Parathyroid adenoma (tissue), 2 donors: ENCODE measurements at regions not wholly inside any gene's neighbourhood (a gene's known extent, or its start where the extent isn't known, plus 50 kb on each side); places are given as distances from the start of the nearest gene placed in this dataset.

ENCODE experiments used
- H2AFZ ChIP-seq: fragments of 300-600 bp; sonication (generic); one replicate; pipeline ENCODE4 v1.7.0; 2017; ENCODE audit warnings: antibody characterized with exemption, mild to moderate bottlenecking
- H3K27ac ChIP-seq: fragments of 300-600 bp; sonication (generic); one replicate; pipeline ENCODE4 v1.7.0; 2017
- H3K27me3 ChIP-seq: fragments of 300-600 bp; sonication (generic); one replicate; pipeline ENCODE4 v1.7.0; 2017; ENCODE audit warnings: low read length; ENCODE audit not compliant: control insufficient read depth, insufficient read depth
- H3K36me3 ChIP-seq: fragments of 300-600 bp; sonication (generic); one replicate; pipeline ENCODE4 v1.7.0; 2017; ENCODE audit warnings: low read length; ENCODE audit not compliant: control insufficient read depth, insufficient read depth
- H3K4me1 ChIP-seq: fragments of 300-600 bp; sonication (generic); one replicate; pipeline ENCODE4 v1.7.0; 2017; ENCODE audit warnings: control low read depth
- H3K4me2 ChIP-seq: fragments of 300-600 bp; sonication (generic); one replicate; pipeline ENCODE4 v1.7.0; 2017; ENCODE audit warnings: low read length
- H3K4me3 ChIP-seq: fragments of 300-600 bp; sonication (generic); one replicate; pipeline ENCODE4 v1.7.0; 2017; ENCODE audit warnings: low read depth, low read length
- H3K79me2 ChIP-seq: fragments of 300-600 bp; sonication (generic); one replicate; pipeline ENCODE4 v1.7.0; 2017; ENCODE audit warnings: control low read depth
- H3K9ac ChIP-seq: fragments of 300-600 bp; sonication (generic); one replicate; pipeline ENCODE4 v1.7.0; 2017; ENCODE audit warnings: mild to moderate bottlenecking
- H3K9me3 ChIP-seq: fragments of 300-600 bp; sonication (generic); one replicate; pipeline ENCODE4 v1.7.0; 2017; ENCODE audit warnings: low read length; ENCODE audit not compliant: control insufficient read depth
- TF ChIP-seq, protein P1 (sequence below): fragments of 300-600 bp; sonication (generic); IDR thresholded peaks from one replicate; pipeline ENCODE4 v1.7.0; 2017; ENCODE audit warnings: antibody characterized with exemption, mild to moderate bottlenecking
- donor health status: primary hyperparathyroidism.

DNA sequence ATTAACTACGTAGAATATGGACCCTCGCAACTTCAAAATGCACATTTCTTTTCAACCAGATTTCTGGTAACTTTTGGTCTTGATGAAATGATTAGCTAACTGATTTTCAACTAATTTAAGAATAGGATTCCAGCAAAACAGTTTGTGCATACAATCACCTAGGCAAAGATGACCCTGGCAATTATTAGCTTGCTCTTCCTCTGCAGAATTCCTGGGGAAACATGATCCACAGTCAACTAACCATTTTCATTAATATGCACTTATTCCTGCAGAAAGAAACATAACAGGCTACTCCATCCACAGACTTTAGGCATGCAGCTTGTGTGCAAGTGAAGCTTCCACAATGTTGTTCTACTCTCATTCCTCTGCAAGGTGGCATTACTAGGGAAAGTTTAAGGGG lies 1150.8 kb upstream of the FANCL start:
- Histone ChIP-seq H3K4me3 (no peak overlapping the region), H2AFZ (no peak overlapping the region), H3K27me3 (no peaks in the 10 kb centered on the region), H3K27ac (no peak overlapping the region), H3K79me2 (no peaks in the 10 kb centered on the region), H3K36me3 (no peaks in the 10 kb centered on the region), H3K4me1 (no peaks in the 10 kb centered on the region), H3K4me2 (no peak overlapping the region), H3K9me3 (no peaks in the 10 kb centered on the region), H3K9ac (no peak overlapping the region)
- TF ChIP-seq, protein P1, sequence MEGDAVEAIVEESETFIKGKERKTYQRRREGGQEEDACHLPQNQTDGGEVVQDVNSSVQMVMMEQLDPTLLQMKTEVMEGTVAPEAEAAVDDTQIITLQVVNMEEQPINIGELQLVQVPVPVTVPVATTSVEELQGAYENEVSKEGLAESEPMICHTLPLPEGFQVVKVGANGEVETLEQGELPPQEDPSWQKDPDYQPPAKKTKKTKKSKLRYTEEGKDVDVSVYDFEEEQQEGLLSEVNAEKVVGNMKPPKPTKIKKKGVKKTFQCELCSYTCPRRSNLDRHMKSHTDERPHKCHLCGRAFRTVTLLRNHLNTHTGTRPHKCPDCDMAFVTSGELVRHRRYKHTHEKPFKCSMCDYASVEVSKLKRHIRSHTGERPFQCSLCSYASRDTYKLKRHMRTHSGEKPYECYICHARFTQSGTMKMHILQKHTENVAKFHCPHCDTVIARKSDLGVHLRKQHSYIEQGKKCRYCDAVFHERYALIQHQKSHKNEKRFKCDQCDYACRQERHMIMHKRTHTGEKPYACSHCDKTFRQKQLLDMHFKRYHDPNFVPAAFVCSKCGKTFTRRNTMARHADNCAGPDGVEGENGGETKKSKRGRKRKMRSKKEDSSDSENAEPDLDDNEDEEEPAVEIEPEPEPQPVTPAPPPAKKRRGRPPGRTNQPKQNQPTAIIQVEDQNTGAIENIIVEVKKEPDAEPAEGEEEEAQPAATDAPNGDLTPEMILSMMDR: no peak

DNA sequence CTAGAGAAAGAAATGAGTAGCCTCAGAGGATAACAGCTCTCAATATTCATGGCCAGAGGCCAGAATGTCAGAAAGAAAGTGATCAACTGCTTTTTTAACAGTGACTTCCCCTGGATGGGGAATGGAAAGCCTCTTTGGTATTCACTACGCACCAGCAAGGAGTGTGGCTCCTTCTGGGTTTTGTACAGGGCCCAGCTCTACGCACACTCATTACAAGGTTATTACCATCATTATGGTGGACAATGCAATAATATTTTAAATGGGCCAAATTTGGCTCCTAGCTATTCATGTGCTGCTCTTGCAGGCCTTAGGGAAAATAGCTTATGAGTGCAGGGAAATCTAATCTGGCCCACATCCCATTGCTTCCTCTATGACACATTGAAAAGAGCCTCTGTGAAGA lies 1149.5 kb upstream of the FANCL start:
- Histone ChIP-seq H3K27ac (no peak overlapping the region), H3K9ac (no peak overlapping the region), H3K9me3 (no peaks in the 10 kb centered on the region), H3K4me1 (no peaks in the 10 kb centered on the region), H3K36me3 (no peaks in the 10 kb centered on the region), H3K4me2 (no peak overlapping the region), H3K4me3 (no peak overlapping the region), H2AFZ (no peak overlapping the region), H3K79me2 (no peaks in the 10 kb centered on the region), H3K27me3 (no peaks in the 10 kb centered on the region)
- TF ChIP-seq, protein P1: no peak

DNA sequence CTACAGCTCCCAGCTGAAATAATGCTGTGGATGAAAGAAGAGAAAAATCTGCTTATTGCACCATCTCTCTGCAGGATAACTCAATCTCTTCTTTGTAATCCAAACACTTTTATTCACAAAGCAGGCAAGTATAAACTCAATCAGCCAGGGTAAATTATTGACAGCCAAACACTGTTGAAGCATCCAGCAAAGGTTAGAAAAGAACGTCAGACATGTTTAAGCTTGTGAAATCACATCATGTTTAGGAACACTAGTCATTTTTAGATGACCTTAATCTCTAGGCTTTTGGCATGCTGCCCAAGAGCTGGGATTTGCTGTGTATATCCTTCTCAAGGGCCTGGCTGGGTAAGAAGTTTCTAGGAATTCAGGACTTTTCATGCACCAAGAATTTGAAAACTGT lies 1148.1 kb upstream of the FANCL start:
- no peaks in the 10 kb centered on the region for H3K79me2 ChIP-seq
- H3K36me3 ChIP-seq: no peaks in the 10 kb centered on the region
- H3K27ac ChIP-seq: no peak overlapping the region
- no peaks in the 10 kb centered on the region for H3K9me3 ChIP-seq
- no peaks in the 10 kb centered on the region for H3K4me1 ChIP-seq
- no peak overlapping the region for H3K4me3 ChIP-seq
- no peak overlapping the region for H3K9ac ChIP-seq
- no peak overlapping the region for H2AFZ ChIP-seq
- H3K4me2 ChIP-seq: no peak overlapping the region
- no peaks in the 10 kb centered on the region for H3K27me3 ChIP-seq
- TF ChIP-seq, protein P1: no peak

DNA sequence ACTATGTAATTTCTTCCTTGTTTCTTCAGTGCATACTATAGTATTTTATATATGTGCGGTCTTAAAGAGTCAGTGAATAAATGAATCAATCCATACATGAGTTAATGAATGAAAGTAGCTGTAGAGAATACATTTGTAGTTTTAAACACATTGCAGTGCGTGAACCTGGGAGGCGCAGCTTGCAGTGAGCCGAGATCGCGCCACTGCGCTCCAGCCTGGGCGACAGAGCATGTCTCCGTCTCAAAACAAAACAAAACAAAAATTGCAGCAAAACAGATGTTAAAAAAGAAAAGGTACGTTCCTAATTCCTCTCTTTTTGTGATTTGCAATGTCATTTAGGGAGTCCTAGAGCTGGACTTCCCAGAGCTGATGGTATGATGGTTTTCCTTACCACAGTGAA lies 1144.8 kb upstream of the FANCL start:
- Histone ChIP-seq H3K9ac (no peak overlapping the region), H3K4me3 (no peak overlapping the region), H3K36me3 (no peaks in the 10 kb centered on the region), H3K79me2 (no peaks in the 10 kb centered on the region), H3K27ac (no peak overlapping the region), H3K9me3 (no peaks in the 10 kb centered on the region), H3K4me1 (no peaks in the 10 kb centered on the region), H3K4me2 (no peak overlapping the region), H2AFZ (no peak overlapping the region), H3K27me3 (no peaks in the 10 kb centered on the region)
- TF ChIP-seq, protein P1: no peak

DNA sequence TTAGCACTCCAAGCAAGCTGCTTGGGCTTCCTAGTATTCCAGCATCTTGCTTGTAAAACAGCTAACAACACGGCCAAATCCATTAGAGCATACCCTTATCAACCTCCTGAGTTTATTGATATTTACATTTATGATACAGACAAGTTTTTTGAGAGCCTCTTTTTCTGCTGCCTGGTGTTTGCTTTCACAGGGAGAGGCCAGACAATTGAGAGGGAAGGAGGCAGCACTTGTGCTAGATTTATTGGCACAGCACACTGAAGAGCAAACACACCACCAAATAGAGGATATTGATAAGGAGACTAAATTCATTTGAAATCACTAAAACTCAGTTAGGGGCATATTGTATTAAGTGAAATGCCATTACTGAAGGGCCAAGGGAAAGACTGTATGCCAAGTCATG lies 1142.3 kb upstream of the FANCL start:
- H3K9ac ChIP-seq: no peak overlapping the region
- H3K4me3 ChIP-seq: no peak overlapping the region
- no peak overlapping the region for H3K4me2 ChIP-seq
- no peak overlapping the region for H3K27ac ChIP-seq
- no peaks in the 10 kb centered on the region for H3K36me3 ChIP-seq
- H2AFZ ChIP-seq: no peak overlapping the region
- TF ChIP-seq, protein P1: no peak
- no peaks in the 10 kb centered on the region for H3K4me1 ChIP-seq
- no peaks in the 10 kb centered on the region for H3K27me3 ChIP-seq
- H3K9me3 ChIP-seq: no peaks in the 10 kb centered on the region
- no peaks in the 10 kb centered on the region for H3K79me2 ChIP-seq
